GM23338 (cell line): ENCODE measurements at regions not wholly inside any gene's neighbourhood (a gene's known extent, or its start where the extent isn't known, plus 50 kb on each side); places are given as distances from the start of the nearest gene placed in this dataset.

Experiments
- CTCF ChIP-seq, 2 experiments: fragments of 200-600 bp in 1 of 2; sonication (generic) in 1 of 2; conservative IDR thresholded peaks; 2 replicates each; pipeline versions ENCODE4 v1.5.1 to v1.6.1; 2016 to 2017; ENCODE audit warnings: antibody characterized with exemption in 2 of 2, low read depth in 2 of 2, mild to moderate bottlenecking in 2 of 2, moderate library complexity in 1 of 2
- EZH2 ChIP-seq: fragments of 200-600 bp; sonication (generic); IDR thresholded peaks from one replicate; pipeline ENCODE4 v1.8.0; 2017; ENCODE audit warnings: antibody characterized with exemption, mild to moderate bottlenecking, low read depth; ENCODE audit not compliant: unreplicated experiment
- EZH2phosphoT487 ChIP-seq: fragments of 200-600 bp; sonication (generic); IDR thresholded peaks from one replicate; pipeline ENCODE4 v1.8.1; 2018; ENCODE audit warnings: antibody characterized with exemption; ENCODE audit not compliant: unreplicated experiment
- JUNB ChIP-seq: IDR thresholded peaks from one replicate; pipeline ENCODE4 v1.6.1; 2016; ENCODE audit warnings: antibody characterized with exemption; ENCODE audit not compliant: unreplicated experiment
- POLR2AphosphoS5 ChIP-seq: IDR thresholded peaks from 2 replicates; pipeline ENCODE4 v1.6.1; 2016; ENCODE audit warnings: antibody characterized with exemption, low read depth
- ZNF331 ChIP-seq: fragments of 250-450 bp; sonication (Bioruptor Pico); IDR thresholded peaks from 2 replicates; pipeline ENCODE4 v1.5.0; 2020; ENCODE audit warnings: low read depth, mild to moderate bottlenecking, moderate library complexity
- TF ChIP-seq, protein P1 (sequence below): IDR thresholded peaks from one replicate; pipeline ENCODE4 v1.6.1; 2018; ENCODE audit warnings: antibody characterized with exemption; ENCODE audit not compliant: unreplicated experiment

- no peak for TF ChIP-seq CTCF (conservative IDR thresholded peaks at IDR 0.05; ENCODE audit: low read depth in 2 of 2)
- TF ChIP-seq POLR2AphosphoS5, result no peak
- TF ChIP-seq ZNF331 (CRISPR knock-in tag), result no peak
- TF ChIP-seq, protein P1, sequence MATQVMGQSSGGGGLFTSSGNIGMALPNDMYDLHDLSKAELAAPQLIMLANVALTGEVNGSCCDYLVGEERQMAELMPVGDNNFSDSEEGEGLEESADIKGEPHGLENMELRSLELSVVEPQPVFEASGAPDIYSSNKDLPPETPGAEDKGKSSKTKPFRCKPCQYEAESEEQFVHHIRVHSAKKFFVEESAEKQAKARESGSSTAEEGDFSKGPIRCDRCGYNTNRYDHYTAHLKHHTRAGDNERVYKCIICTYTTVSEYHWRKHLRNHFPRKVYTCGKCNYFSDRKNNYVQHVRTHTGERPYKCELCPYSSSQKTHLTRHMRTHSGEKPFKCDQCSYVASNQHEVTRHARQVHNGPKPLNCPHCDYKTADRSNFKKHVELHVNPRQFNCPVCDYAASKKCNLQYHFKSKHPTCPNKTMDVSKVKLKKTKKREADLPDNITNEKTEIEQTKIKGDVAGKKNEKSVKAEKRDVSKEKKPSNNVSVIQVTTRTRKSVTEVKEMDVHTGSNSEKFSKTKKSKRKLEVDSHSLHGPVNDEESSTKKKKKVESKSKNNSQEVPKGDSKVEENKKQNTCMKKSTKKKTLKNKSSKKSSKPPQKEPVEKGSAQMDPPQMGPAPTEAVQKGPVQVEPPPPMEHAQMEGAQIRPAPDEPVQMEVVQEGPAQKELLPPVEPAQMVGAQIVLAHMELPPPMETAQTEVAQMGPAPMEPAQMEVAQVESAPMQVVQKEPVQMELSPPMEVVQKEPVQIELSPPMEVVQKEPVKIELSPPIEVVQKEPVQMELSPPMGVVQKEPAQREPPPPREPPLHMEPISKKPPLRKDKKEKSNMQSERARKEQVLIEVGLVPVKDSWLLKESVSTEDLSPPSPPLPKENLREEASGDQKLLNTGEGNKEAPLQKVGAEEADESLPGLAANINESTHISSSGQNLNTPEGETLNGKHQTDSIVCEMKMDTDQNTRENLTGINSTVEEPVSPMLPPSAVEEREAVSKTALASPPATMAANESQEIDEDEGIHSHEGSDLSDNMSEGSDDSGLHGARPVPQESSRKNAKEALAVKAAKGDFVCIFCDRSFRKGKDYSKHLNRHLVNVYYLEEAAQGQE, result no peak
- TF ChIP-seq EZH2, result no peak
- TF ChIP-seq EZH2phosphoT487, result no peak
- no peak for TF ChIP-seq JUNB
These were observed 1676.5 kb upstream of the PRR20A start for GRCh38 chr13:55464222-55464621.
